NCI-H1105 (cell line): ENCODE measurements at regions not wholly inside any gene's neighbourhood (a gene's known extent, or its start where the extent isn't known, plus 50 kb on each side); places are given as distances from the start of the nearest gene placed in this dataset.

Experiments used
- DNase-seq: peaks from one replicate; lab custom pipeline; 2025; lab: John Stamatoyannopoulos, UW

GRCh38 chr2:129133692-129134641 is 815.3 kb upstream of the HS6ST1 start:
- DNase-seq, result no peak

DNA sequence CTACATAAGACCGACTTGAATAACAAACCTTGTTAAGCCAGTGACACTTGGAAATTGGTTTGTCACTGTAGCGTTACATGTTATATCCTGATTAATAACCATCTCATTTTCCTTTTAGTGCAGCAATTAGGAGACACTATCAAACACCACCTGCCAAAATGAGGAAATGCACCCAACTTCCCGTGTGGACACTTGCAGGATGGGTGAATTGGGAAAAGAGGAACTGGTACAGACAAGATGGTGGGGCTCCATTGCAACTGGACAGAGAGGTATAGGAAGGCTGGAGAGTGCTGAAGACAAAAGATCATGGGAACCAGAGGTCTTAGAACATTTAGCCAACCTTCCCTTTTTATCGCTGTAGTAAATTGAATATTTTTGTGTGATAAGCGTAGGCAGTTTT is 816.3 kb upstream of the HS6ST1 start:
- no peak for DNase-seq

- DNase-seq, result no peak
Observed at GRCh38 chr2:129139380-129139779, 820.7 kb upstream of the HS6ST1 start.

DNA sequence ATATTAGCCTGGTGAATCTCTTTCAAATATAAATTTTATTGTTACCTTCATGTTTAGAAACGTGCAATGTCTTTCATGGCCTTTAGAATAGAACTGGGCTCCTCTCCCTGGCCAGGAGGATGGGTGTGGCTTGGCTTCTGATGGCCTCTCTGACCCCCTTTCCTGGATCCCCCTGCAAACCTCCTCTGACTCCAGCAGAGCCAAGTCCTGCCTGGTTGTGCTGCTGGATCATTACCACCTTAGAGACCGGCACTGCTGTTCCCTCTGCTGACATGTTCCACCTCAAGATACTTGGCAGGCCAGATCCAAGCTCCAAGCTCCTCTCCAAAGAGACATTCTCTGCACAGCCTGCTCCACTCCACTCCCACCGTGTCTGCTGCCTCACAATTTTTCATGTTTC is 823.8 kb upstream of the HS6ST1 start:
- no peak for DNase-seq

DNA sequence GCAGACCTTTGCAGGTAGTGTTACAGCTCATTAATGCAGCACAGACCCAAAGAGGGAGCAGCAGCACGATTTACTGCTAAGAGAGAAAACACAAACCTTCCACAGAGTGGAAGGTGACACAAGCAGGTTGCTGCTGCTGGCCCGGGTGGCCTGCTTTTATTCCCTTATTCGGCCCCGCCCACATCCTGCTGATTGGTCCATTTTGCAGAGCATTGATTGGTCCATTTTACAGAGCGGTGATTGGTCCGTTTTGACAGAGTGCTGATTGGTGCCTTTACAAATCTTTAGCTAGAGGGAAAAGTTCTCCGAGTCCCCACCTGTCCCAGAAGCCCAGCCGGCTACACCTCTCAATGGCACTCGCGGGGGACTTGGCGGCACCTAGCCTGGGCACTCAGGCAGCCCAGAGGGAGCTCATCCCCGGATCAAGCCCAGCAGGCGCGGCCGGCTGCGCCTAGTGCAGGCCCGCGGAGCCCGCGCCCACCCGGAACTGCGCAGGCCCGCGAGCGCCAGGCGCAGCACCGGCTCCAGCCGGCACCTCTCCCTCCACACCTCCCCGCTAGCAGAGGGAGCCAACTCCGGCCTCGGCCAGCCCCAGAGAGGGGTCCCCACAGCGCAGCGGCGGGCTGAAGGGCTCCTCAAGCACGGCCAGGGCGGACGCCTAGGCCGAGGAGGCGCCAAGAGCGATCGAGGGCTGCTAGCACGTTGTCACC is 825.6 kb upstream of the HS6ST1 start:
- DNase-seq, result no peak

- no peak for DNase-seq
Observed at GRCh38 chr2:129152514-129152913, 827.0 kb upstream of the RAB6C start.

DNA sequence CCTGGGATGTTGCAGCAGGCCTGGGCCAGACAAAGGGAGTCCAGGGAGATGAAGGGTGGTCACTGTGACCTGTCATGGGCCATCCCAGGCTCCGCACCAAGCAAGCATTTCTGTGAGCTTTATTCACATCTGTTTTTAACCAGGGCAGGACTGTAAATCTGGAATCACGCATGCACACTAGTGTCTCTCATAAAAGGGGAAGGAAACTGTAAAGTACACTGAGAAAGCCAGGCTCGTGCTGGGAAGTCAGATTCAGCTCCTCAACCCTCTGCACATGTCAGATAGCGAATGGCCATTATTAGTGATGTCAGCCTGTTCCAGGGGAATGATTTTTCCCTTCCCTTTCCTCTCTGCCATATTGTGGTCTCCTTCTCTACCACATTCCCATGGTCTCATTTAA is 818.6 kb upstream of the RAB6C start:
- DNase-seq, result no peak

DNA sequence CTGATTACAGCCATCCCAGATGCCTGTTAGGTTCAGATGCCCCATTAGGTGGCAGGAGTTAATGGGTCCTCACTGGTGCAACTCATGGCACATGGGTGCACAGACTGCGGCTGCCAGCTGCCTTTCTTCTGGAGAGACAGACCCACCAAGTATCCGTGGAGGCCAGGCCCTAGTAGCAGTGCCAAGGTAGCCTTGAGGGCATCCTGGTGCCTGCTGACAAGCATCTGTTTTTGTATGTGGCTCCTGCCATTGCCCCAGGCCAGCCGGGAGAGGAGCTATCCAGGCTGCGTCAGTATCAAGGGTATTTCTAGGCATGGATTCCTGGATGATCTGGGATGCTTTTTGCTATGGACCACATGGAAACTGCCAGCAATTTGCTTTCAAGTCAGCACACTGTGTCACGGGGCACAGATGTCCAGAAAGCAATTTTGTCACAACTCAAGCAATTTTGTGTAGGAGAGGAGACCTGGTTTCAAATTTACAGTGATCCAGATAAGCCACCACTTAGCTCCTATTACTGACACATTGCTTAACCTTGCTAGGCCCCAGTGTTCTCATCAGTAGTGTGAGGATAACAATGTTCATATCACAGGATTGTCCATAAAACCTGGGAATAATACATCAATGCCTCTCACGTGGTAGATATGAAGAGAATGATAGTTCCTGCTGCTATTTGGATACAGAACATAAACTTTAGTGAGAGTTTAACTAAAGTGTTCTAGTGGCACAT is 815.1 kb upstream of the RAB6C start:
- DNase-seq, result no peak

DNA sequence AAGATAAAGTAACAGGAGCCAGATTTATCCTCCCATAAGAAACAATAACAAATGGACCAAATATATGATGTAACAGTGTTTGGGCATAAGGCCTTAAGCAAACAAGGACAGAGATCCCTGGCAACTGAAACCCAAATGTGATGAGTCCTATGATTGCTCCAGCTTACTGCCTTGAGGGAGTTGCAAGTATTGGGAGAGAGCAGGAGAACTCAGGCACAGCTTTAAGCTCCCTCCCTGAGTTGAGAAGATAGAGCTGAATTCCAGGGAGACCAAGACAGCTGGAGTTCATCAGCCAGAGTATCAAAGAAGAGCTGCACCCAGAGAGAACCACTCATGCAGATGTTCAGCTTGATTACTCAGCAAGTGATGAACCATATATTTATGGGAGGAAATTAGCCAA is 814.5 kb upstream of the RAB6C start:
- no peak for DNase-seq

DNA sequence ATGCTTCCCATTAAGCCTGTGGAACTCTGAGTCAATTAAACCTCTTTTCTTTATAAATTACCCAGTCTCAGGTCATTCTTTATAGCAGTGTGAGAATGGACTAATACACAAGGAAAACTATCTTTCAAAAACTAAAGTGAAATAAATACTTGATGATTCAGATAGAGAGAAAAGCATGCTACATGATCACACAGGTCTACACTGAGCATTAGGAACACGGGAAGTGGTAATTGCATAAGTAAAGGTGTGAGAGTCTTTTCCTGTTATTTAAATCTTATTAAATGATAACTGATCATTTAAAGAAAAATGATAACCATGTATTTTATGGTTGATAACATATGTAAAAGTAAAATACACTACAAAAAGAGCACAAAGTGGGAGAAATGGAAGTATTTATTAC is 812.0 kb upstream of the RAB6C start:
- no peak for DNase-seq

GRCh38 chr2:129170570-129170969 is 808.9 kb upstream of the RAB6C start:
- DNase-seq, result no peak

- no peak for DNase-seq
Observed at GRCh38 chr2:129174143-129174542, 805.3 kb upstream of the RAB6C start.

- no peak for DNase-seq
Observed at GRCh38 chr2:129175051-129175450, 804.4 kb upstream of the RAB6C start.

DNA sequence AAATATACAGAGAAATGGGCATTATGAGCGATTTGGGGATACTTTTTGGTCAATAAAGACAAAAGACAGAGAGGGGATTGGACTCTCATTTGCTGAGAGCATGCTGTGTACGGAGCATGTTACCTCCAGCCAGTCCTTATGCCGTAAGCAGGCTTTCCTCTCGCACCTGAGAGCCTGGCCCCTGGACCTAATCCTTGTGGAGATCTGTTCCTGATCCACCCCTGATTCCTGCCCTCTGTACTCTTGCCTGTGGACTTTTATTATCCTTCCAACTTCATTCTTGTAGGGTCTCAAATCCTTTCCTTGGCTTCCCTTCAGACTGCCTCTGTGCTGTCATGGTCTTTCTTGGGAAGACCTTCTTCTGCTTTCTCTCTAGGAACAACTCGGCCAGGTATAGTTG is 803.1 kb upstream of the RAB6C start:
- DNase-seq, result no peak

- DNase-seq, result no peak
Observed at GRCh38 chr2:129178356-129178755, 801.1 kb upstream of the RAB6C start.

DNA sequence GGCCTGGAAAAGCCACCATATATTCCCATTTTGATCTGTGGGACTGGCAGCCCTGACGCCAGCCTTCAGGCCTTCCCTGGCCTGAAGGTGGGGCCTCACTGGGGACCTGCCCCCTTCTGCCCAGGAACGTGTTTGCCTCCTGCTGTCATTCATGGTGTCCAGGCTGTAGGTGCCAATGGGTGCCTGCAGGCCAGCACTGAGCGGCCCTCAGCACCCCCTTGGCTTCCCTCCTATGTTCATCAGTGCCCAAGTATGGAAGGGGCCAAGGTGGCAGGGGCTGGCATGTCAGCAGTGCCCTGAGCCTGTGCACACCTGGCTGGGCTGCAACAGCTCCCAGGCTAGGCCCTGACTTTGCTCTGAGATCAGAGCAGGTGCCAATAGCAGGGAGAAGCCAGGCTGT is 800.3 kb upstream of the RAB6C start:
- DNase-seq, result no peak

DNA sequence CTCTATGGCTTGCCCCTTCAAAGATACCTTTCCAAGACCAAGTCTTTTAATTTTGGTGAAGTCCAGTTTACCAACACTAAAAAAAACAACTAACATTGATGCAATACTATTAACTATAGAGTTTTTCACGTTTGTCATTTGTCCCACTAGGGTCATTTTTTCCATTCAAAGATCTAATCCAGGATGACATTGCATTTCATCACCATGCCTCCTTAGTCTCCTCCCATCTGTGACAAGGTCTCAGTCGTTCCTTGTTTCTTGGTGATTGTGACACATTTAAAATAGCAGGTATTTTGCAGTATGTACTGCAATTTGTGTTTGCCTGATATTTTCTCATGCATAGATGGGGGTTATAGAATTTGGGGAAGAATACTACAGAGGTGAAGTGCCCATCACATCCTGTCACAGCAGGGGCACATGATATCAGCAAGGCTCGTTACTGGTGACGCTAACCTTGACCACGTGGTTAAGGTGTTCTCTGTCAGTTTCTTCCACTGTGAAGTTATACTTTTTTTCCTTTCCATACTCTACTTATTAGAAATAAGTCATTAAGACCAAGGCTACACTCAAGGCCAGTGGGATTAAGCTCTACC is 799.2 kb upstream of the RAB6C start:
- DNase-seq, result no peak

GRCh38 chr2:129181433-129181832 is 798.0 kb upstream of the RAB6C start:
- no peak for DNase-seq

DNA sequence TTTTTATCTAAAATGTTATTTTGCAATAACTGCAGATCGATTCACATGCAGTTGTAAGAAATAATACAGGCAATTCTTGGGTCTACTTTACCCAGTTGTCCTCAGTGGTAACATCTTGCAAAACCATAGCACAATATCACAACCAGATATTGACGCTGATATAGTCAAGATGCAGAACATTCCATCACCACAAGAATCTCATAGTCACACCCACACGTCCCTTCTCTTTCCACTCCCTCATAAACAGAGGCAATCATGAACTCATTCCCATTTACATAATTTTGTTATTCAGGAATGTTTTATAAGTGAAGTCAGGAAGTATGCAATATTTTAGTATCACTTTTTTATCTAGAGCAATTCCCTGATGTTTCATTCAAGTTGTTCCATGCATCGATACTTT is 797.5 kb upstream of the RAB6C start:
- no peak for DNase-seq

DNA sequence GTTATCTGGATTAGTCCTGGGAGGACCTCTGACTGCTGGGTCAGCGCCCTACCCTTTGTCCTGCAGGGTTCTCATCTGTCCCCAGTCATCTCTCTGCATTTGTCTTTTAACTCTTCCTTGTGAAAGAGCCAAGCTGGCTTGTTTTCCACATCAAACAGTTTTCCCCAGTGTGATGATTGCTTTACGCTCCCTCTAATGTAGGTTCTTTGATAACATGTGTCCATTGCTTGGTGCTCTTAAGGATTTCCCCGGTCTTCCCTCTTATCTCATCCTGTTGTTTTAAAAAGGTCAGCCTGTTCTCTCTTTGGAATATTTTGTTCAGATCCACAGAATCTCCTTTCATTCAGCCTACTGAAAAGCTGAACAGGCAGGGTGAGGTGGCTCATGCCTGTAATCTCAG is 792.1 kb upstream of the RAB6C start:
- DNase-seq, result no peak

GRCh38 chr2:129188451-129188850 is 791.0 kb upstream of the RAB6C start:
- DNase-seq, result no peak

- no peak for DNase-seq
Observed at GRCh38 chr2:129189617-129190319, 789.7 kb upstream of the RAB6C start.
